Stimulated activated CD8-positive, alpha-beta memory T cell treated with anti-CD3 and anti-CD28 coated beads, Interleukin-4, amount 100 ng/mL, for 48 hours (primary cell): ENCODE measurements at regions not wholly inside any gene's neighbourhood (a gene's known extent, or its start where the extent isn't known, plus 50 kb on each side); places are given as distances from the start of the nearest gene placed in this dataset.
"Not testable (repeated sequence)": the region's sequence is repeated elsewhere in the genome, so short reads cannot be mapped to it uniquely, and the experiment has no call there.

ENCODE experiments used
- DNase-seq: peaks from one replicate; pipeline ENCODE4 v3.0.0-alpha.2; 2020

GRCh38 chr4:13678186-13678924 is 50.8 kb upstream of the BOD1L1 start:
- DNase-seq: no peak

- no peak for DNase-seq
Measured at GRCh38 chr4:13681570-13681969, 54.0 kb upstream of the BOD1L1 start.

- DNase-seq: no peak
Measured at GRCh38 chr4:13694256-13694655, 66.7 kb upstream of the BOD1L1 start.

- no peak for DNase-seq
Measured at GRCh38 chr4:13698296-13698695, 70.8 kb upstream of the BOD1L1 start.

GRCh38 chr4:13700021-13700857 is 72.7 kb upstream of the BOD1L1 start:
- DNase-seq: no peak

- DNase-seq: not testable (repeated sequence)
Measured at GRCh38 chr4:13700858-13701140, 73.3 kb upstream of the BOD1L1 start.

GRCh38 chr4:13701937-13702446 is 74.5 kb upstream of the BOD1L1 start:
- no peak for DNase-seq

- no peak for DNase-seq
Measured at GRCh38 chr4:13703096-13703495, 75.6 kb upstream of the BOD1L1 start.

- no peak for DNase-seq
Measured at GRCh38 chr4:13704035-13704434, 76.5 kb upstream of the BOD1L1 start.

GRCh38 chr4:13704761-13705160 is 77.2 kb upstream of the BOD1L1 start:
- DNase-seq: no peak

- DNase-seq: no peak
Measured at GRCh38 chr4:13705521-13706041, 78.1 kb upstream of the BOD1L1 start.

GRCh38 chr4:13706120-13706519 is 78.6 kb upstream of the BOD1L1 start:
- no peak for DNase-seq

- no peak for DNase-seq
Measured at GRCh38 chr4:13706716-13707115, 79.2 kb upstream of the BOD1L1 start.

GRCh38 chr4:13710246-13710885 is 82.8 kb upstream of the BOD1L1 start:
- DNase-seq: no peak

GRCh38 chr4:13711233-13711785 is 83.8 kb upstream of the BOD1L1 start:
- DNase-seq: no peak

- DNase-seq: no peak
Measured at GRCh38 chr4:13721894-13722293, 94.4 kb upstream of the BOD1L1 start.

- no peak for DNase-seq
Measured at GRCh38 chr4:13722649-13723048, 95.1 kb upstream of the BOD1L1 start.

GRCh38 chr4:13728761-13729160 is 101.2 kb upstream of the BOD1L1 start:
- no peak for DNase-seq

- no peak for DNase-seq
Measured at GRCh38 chr4:13731019-13731418, 103.5 kb upstream of the BOD1L1 start.

- no peak for DNase-seq
Measured at GRCh38 chr4:13733817-13734216, 106.3 kb upstream of the BOD1L1 start.

GRCh38 chr4:13750594-13750993 is 123.1 kb upstream of the BOD1L1 start:
- no peak for DNase-seq

GRCh38 chr4:13761581-13761980 is 134.1 kb upstream of the BOD1L1 start:
- not testable (repeated sequence) for DNase-seq

- no peak for DNase-seq
Measured at GRCh38 chr4:13762130-13762529, 134.6 kb upstream of the BOD1L1 start.
